Choroid plexus epithelial cell (primary cell): ENCODE measurements at regions not wholly inside any gene's neighbourhood (a gene's known extent, or its start where the extent isn't known, plus 50 kb on each side); places are given as distances from the start of the nearest gene placed in this dataset.

ENCODE experiments used
- DNase-seq: peaks from one replicate; pipeline ENCODE4 v3.0.0-alpha.2; 2010; ENCODE audit warnings: low read depth
- H3K4me3 ChIP-seq: 2 replicates; pipeline ENCODE4 v1.5.1; 2011; ENCODE audit warnings: low read depth, mild to moderate bottlenecking, control low read depth, low read length, moderate library complexity
- CTCF ChIP-seq: conservative IDR thresholded peaks from 2 replicates; pipeline ENCODE4 v1.5.1; 2011; ENCODE audit warnings: low read depth, mild to moderate bottlenecking, control low read depth, inconsistent platforms, low read length, moderate library complexity

GRCh38 chr17:14454746-14455145, 153.9 kb downstream of the HS3ST3B1 start:
- H3K4me3 ChIP-seq: no peak overlapping the region
- no peak for TF ChIP-seq CTCF
- no peak for DNase-seq

DNA sequence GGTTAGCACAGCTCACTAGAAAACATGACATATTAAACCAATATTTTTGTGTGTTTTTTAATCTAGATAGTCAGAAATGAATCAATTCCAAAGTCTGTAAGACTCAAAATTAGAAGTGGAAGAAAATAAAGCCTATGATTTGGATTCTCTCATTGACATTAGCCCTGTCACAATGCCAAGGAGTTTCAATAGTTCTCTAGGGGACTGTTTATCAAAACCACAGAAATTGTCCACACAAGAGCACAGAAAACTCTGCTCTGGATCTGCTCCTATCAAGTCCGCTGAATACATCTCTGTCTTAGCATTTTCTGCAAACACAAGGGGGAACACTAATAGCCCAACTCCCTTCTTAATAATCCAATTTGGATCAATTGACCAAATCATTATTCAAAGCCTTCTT, 152.0 kb downstream of the HS3ST3B1 start:
- no peak overlapping the region for H3K4me3 ChIP-seq
- TF ChIP-seq CTCF: no peak
- no peak for DNase-seq

GRCh38 chr17:14451729-14452191, 150.9 kb downstream of the HS3ST3B1 start:
- no peak overlapping the region for H3K4me3 ChIP-seq
- no peak for DNase-seq
- no peak for TF ChIP-seq CTCF

- no peak for TF ChIP-seq CTCF
- no peak for DNase-seq
- no peak overlapping the region for H3K4me3 ChIP-seq
Measured at GRCh38 chr17:14448818-14449217, 147.9 kb downstream of the HS3ST3B1 start.

- DNase-seq: no peak
- TF ChIP-seq CTCF: no peak
- no peak overlapping the region for H3K4me3 ChIP-seq
Measured at GRCh38 chr17:14446825-14447224, 145.9 kb downstream of the HS3ST3B1 start.

DNA sequence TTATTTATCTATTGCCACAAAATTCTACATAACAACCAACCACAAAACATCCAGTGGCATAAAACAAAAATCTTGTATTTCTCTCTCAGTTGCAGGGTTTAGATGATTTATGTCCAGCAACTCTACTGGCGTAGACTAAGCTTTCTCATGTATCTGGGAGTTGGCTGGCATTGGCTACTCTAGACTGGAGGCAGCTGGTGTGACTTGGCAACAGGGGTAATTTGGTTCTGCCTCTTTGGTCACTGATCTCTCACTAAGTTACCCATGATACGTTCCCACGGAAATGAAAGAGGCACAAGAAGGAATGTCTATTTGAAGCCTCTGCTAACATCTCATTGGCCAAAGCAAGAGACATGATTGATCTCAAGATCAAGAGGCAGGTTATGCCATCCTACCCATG, 144.0 kb downstream of the HS3ST3B1 start:
- no peak overlapping the region for H3K4me3 ChIP-seq
- no peak for DNase-seq
- no peak for TF ChIP-seq CTCF

- no peak for TF ChIP-seq CTCF
- DNase-seq: peak; percentile 17
- H3K4me3 ChIP-seq: no peak overlapping the region
Measured at GRCh38 chr17:14442798-14443528, 142.1 kb downstream of the HS3ST3B1 start.
